CD4-positive, alpha-beta T cell treated with Interleukin-4 for 4 hours (primary cell): ENCODE measurements at regions not wholly inside any gene's neighbourhood (a gene's known extent, or its start where the extent isn't known, plus 50 kb on each side); places are given as distances from the start of the nearest gene placed in this dataset.
"Not testable (repeated sequence)": the region's sequence is repeated elsewhere in the genome, so short reads cannot be mapped to it uniquely, and the experiment has no call there.

Experiments
- DNase-seq: peaks from one replicate; pipeline ENCODE4 v3.0.0-alpha.2; 2020

DNA sequence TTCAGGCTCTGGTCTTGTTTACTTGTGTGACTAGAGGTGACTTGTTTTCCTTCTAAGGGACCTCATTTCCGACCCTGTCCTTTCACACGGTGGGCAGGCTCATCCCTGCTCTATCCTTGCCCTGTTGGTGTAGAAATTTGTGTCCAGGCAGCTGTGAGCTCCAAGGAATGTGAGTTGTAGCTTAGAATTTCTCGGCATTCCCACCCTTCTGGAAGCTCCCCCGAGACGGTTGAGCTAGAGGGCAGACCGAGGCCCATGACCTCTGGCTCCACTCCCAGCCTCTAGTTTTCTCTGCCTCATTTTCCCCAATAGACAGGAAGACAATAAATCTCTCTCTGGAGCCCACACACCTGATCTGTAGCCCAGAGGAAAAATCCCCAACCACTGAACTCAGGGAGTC is 100.9 kb downstream of the NAV1 start:
- DNase-seq: no peak

DNA sequence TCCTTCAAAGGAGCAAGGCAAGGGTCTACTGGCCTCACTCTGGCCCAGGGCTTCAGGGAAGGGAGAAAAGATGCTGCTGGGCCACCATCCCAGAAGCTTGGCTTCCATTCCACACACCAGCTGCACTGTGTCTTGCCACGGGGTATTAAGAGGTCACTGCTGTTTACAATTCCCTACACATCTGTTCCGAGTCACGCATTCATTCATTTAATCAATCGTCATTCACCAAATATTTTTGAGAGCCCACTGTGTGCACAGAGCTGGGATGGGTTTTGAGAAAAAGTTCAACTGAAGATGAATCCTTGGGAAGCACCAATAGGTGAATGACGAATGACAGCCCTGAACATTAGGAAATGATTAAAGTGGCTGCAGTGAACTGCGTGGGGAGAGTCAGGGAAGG is 101.7 kb downstream of the NAV1 start:
- DNase-seq: no peak

DNA sequence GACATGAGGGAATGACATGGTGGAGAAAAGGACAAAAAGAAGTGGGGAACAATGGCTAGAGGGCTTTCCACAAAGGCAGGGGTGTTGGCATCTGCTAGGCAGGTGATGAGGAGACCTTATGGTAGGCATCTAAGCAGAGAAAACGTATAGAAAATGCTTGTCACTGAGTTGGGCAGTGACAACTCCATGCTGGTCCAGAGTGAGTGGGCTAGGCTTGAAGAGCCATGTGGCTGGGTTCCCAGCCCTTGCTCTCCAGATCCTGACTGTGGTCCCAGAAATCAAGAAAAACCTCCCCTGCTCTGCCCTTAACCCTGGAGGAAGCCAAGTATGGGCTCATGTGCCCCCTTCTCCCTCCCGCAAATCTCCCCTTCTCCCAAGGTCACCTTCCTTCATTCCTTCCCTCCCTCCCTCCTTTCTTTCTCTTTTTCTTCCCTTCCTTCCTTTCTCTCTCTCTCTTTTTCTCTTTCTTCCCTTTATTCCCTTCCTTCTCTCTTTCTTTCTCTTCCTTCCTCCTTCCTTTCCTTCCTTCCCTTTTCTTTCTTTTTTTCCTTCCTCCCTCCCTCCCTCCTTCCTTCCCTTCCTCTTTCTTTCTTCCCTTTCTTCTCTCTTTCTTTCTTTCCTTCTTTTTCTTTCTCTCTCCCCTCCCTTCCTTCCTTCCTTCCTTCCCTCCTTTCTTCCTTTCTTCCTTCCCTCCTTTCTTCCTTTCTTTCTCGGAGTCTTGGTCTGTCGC is 102.8 kb downstream of the NAV1 start:
- DNase-seq: no peak

GRCh38 chr1:201643835-201644104 is 104.8 kb downstream of the NAV1 start:
- DNase-seq: no peak

DNA sequence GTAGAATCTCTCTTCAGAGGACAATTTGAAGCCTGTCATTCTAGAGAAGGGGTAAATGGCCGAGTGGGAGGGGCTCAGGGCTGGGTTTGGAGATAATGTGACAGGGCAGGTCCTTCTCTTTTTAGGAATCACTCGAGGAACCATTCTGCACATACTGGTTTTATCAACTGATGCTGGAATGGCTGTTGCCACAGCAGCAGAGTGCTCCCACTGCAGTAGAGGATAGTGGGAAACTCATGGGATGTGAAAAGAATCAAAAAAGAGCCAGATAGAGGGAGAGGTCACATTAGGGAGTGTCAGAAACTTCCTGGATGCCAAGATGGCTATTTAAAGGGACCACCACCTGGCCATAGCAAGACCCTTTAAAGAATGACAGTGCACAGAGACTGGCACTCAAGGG is 105.3 kb downstream of the NAV1 start:
- DNase-seq: no peak

DNA sequence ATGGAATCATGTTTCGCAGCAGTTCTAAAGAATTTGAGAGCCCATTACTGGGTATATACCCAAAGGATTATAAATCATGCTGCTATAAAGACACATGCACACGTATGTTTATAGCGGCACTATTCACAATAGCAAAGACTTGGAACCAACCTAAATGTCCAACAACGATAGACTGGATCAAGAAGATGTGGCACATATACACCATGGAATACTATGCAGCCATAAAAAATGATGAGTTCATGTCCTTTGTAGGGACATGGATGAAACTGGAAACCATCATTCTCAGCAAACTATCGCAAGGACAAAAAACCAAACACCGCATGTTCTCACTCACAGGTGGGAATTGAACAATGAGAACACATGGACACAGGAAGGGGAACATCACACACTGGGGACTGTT is 106.1 kb downstream of the NAV1 start:
- DNase-seq: not testable (repeated sequence)

GRCh38 chr1:201645956-201646355 is 107.0 kb downstream of the NAV1 start:
- no peak for DNase-seq

GRCh38 chr1:201646411-201647022 is 107.6 kb downstream of the NAV1 start:
- DNase-seq: no peak

DNA sequence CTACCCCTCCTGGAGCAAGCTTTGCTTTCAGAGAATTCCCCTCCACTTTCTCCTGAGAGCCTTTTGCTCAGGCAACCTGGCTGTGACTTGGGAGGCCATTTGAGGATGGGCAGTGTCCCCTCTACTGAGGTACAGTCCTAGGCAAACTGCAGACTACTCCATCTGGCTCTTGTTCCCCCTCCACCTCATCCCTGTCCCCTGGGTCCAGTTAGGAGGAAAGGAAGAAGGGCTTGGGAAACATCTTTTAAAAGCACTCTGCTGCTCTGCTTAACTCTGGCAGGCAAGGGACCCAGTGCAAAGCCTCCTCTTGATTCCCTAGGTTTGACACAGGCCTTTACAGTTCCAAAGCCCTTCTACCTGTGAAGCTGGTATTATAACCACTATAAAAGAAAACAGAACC is 108.2 kb downstream of the NAV1 start:
- DNase-seq: no peak

GRCh38 chr1:201647722-201648065 is 108.8 kb downstream of the NAV1 start:
- no peak for DNase-seq

- no peak for DNase-seq
Observed at GRCh38 chr1:201648066-201648906, 109.4 kb downstream of the NAV1 start.

- DNase-seq: no peak
Observed at GRCh38 chr1:201648907-201649721, 110.2 kb downstream of the NAV1 start.

DNA sequence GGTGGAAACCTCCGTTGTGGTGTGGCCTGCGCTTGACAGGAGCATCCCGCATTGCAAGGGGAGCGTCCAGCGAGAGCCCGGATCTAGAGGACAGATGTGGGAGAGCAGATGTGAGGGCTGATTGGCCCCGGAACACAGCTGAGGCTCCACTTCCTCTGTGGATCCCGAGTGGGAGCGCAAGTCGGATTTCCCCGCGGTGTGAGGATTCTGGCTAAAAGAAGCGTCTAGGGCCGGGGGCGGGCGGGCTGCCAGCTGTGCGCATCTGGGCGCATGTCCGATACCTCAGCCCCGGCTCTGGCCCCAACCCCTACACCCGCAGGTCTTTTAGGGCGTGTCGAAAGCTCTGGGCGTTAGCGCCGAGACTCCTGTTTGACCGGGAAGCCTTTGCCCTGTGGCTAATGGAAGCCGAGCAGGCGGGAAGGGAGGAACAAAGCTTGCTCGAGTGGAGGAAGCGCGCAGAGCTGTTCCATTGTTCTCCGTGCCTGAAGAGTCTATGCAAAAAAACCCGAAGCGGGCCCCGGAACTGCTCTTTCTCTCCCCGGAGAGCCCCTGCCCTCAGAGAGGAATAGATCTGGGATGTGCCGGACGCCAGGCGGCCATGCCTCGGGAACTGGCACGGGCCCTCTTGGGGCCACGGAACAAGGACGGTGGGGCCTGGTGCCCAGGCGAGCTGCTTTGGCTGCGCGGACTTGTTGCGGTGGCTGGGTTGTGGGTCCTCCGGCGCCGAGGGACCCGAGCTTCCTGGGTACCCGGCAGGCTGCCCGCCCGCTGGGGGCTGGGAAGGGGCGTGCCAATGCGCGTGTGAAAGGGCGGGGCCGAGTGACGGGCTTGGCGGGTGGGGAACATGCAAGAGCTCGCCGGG is 111.1 kb downstream of the NAV1 start:
- no peak for DNase-seq

GRCh38 chr1:201650623-201650933 is 111.7 kb downstream of the NAV1 start:
- DNase-seq: no peak

GRCh38 chr1:201652181-201652580 is 113.3 kb downstream of the NAV1 start:
- no peak for DNase-seq

DNA sequence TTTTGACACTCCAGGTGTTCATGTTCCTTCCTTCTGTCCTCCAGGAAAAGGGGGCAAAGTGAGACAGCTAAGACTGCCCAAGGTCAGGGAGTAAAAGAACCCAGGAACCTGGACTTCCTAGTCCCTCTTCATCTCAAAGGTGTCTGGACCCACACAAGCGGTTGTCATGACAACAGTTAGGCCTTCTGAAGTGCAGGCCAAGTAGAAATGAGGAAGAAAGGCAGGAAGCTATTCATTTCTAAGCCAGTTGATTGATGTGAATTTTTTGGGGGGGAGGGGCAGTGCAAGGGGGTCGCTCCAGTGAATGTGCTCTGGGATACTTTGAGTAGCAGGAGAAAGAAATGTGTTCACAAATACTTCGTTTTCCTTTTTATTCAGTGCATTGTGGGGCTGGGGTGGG is 114.3 kb downstream of the NAV1 start:
- no peak for DNase-seq

DNA sequence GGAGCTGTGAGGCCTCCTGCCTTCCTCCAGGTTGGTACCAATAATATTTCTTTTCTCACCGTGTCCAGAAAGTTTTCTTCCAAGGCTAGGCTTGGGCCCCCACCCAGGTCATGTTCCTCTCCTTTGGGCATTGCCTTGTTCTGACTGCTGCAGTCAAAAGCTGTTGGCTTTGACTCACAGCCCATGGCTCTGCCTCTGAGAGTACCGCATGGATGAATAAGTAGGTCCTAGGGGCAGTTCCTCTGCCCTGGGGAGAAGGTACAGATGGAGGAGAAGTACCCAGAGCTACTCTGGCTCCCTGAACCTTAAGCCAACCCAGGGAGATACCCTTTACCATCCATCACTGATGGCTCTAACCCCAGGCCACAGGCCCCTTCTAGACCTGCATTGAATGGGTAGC is 115.0 kb downstream of the NAV1 start:
- no peak for DNase-seq

DNA sequence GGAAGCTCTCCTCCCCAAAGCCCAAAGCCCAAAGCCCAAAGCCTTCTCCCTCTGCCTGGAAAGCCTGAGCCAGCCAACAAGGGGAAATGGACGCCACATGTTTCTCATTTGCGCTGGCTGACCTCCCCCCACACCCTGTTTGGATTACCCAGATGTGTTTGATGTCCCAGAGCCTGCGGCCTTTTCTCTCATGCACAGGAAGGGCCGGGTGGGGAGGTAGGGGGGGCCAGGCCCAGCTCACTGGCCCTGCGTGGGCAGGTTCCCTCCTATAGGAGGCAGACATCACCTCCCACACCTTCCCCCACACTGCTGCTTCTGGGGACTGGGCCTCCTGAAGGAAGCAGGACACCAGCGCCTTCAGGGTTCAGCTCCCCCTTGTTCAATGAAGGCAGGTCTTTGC is 116.3 kb downstream of the NAV1 start:
- no peak for DNase-seq

GRCh38 chr1:201655910-201656309 is 117.0 kb downstream of the NAV1 start:
- DNase-seq: no peak

- DNase-seq: no peak
Observed at GRCh38 chr1:201656311-201657032, 117.5 kb downstream of the NAV1 start.

- no peak for DNase-seq
Observed at GRCh38 chr1:201659572-201659971, 120.6 kb downstream of the NAV1 start.
